AG08396 (cell line): ENCODE measurements at regions not wholly inside any gene's neighbourhood (a gene's known extent, or its start where the extent isn't known, plus 50 kb on each side); places are given as distances from the start of the nearest gene placed in this dataset.

Experiments used
- DNase-seq: peaks from one replicate; pipeline ENCODE4 v3.0.0; 2012; ENCODE audit warnings: low spot score, mixed read lengths

DNA sequence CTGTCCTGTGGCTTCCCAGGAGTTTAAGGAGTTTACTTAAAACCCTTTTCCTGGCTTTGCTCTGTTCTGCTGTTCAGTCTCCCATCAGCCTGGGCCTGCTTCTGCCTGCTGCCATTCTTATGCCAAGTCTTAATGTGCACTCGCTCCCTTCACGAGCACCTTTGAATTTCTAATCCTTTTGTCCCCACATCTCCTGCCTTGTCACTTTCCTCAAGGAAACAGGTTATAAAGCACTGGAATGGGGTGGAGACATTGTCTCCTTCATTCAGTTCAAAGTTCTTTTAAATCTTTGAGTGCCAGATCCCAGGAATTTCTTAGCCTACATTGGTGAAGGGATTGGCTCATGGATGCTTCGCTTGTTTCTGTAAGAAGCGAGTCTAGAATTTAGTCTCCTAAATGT, 87.2 kb upstream of the LIFR start:
- DNase-seq, result no peak

DNA sequence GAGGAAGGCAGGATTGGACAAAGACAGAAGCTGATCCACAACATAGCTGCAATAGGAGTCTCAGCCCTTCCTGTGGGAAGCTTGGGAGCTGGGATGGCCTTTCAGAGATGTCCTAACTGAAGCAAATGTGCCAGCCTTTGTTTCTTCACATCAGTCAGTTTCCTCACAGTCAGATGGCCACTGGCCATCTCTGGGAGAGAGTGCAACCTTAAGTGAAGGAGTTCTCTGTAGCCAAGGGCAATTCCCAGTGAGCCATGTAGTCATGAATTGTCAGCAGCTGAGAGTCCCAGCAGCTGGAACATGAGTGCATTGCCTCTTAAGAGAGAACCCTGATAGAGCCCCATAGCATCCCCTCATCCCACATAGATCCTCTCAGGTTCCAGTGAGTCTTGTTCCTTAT, 89.1 kb upstream of the LIFR start:
- no peak for DNase-seq

DNA sequence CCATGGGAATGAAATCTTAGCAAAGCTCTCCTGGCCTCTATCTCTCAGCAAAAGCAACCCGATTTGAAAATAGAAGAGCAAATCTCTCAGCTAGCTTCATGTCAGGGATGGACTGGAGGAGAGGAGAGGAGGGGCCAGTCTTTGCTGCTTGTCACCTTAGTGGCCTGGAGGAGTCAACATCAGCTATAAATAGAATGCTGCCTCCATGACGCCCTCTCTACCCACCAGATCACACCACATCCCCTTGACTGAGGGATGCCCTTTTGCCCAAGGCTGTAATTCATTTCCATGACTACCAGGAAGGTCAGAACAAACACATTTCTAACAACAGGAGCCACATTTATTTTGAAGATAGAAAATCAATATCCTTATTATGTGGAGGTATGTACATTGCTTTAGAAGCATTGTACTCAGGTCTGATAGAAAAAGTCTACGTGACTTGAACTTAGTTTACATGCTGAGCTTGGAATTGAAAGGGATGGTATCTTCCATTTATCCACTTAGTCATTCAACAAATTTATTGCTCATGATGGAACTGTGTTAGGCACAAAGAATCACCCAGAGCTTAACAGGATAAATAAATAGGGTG, 92.4 kb upstream of the LIFR start:
- DNase-seq, result no peak

DNA sequence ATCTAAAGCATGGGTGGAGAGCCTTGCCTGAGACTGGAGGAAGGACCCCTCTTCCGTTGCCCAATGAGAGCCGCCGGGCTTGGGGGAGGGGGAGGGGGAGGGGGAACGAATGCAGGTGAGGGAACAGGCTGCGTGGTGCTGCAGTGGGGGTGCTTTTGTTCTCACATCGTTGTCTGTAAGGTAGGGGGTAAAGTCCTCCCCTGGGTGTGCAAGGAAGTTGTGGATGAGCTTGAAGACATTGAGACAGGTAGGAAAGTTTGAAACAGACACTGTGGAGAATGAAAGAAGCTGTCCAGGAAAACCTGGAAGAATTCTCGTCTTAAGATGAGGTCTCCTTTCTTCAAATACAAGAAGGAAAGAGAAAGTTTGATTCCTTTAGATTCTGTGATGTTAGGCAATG, 94.1 kb upstream of the LIFR start:
- DNase-seq, result no peak

DNA sequence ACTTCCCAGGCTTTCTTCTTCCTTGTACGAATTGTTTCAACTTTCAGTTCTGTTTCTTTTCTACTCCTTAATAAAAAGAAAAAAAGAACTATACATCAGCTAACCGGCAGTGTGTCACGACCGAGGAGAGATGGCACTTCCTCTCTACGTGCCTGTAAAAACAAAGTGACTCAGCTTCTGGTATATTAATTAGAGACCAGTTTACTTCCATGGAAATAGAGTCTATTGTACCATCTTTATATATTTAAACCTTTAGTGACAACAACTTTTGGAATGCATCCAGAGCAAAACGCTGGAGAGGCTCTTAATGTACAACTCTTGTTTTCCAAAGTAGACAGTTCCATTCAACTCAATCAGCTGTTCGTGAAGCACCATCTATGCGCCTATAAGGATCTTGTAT, 94.5 kb upstream of the LIFR start:
- DNase-seq, result no peak

DNA sequence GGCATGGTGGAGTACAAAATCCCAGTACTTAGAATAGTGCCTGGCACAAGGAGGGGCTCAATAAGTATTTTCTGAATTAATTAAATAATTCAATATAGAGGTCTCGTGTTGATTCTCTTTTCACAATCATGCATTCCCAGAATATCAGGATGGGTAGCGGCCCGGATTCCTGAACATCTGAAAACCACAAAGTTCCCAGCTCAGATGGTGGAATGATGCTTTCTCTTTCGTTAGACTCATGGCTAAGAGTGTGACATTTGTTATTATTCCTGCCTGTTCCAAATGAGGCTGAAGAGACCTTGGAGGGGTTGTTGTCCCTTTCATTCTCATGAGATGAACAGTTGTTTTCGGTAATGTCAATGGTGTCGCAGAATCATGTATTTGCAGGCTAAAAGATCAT, 95.4 kb upstream of the LIFR start:
- no peak for DNase-seq

DNA sequence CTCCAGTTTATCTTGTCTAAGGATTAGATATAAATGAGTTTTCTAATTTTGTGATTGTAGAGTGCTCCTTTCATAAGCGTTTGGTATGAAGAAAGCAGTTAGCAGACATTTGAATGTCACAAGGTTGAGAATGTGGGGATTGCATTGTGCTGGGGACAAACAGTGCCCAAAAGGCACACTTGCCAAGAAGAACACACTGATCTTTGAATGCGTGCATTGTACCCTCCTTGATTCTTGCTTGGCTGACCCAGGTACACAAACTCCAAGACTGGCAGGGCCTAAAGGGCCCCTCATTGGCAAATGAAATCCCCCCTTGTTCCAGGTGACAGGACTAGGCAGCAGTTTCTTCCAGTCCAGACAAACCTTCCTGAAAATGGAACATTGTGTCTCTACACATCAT, 96.9 kb upstream of the LIFR start:
- DNase-seq, result no peak

DNA sequence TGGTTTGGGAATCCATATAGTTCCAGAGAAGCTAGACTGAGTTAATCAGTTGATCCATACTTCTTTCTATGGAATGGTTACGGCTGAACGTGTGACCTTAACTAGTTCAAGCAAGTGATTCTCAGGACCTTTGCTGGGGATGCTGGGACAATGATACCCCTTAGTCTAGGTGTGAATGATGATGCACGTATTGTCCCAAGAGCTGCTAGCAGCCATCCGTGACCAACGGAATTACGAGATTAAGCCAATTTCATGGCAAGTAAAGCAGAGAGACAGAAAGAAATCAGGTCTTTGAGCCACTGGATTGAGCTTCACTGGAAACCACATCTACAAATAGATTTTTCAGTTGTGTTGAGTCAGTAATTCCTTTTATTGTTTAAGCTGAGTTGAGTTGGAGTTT, 99.2 kb upstream of the LIFR start:
- DNase-seq, result no peak

DNA sequence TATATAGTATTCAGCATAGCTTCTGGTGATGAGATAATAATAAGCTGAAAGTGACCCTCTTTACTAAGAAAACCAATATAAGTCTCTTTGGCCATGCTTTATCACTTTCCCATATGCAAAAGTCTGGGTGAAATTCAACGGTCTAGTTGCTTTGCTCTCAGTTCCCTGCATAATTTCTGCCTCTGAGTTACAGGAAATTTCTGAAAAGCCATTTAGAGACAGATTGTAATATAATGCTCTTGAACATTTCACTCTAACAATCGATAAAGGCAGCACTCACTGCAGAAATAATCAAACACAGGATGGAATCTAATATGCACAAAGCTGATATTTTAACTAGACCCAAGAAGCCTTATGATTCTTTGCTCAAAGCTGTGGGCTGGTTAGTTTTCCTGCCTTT, 100.1 kb upstream of the LIFR start:
- DNase-seq, result no peak

DNA sequence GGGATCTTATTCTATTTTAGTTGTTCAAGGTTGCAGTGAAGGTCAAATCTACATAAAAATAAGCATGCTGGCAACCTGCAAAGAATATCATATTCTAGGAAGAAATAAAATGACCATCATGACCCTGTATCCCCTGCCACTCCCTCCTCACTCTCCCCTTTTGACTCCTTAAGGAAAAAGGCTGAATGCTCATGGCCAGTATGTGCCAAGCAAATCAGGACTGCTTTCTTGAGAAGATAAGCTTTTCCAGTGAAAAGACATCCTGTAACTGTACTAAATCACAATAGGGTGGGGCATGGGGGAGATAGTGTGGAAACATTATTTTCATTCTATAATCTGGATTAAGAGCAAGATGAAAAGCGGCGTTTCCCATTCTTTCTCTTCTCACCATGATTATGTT, 100.6 kb upstream of the LIFR start:
- no peak for DNase-seq

DNA sequence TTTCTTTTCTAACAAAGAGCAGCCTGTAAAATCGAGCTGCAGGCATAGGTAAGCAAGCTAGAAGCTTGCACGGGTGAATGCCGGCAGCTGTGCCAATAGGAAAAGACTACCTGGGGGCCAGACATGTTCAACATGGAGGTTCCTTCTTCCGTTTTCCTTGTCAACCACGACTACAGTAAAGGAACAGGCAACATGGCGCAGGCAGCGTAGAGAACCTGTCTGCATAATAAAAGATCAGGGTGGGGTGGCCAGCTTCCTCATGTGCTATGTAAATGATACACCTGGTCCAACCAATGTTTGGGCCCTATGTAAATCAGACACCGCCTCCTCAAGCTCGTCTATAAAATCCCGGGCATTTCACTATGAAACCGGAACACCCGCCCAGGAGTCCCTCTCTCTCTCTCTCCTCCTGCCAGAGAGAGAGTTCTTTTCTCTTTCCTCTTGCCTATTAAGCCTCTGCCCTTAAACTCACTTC, 103.8 kb upstream of the LIFR start:
- no peak for DNase-seq

DNA sequence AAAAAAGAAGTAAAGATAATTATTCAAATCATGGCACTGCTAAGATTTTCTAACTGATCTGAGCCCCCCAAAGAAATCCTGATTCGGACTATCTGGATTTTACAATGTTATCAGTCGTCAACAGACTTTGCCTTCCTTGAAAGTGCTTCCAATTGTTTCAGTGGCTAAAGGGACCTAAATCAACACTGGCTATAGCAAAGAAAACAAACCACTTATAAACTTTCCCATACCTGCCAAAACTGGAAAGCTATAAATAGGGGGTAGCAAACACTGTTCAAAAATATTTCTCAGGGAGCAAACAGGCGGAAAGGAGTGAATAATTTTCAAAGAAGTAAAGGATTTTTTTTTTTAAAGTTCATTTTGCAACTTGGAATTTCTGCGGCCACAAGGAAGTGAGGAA, 105.6 kb upstream of the LIFR start:
- DNase-seq, result no peak

DNA sequence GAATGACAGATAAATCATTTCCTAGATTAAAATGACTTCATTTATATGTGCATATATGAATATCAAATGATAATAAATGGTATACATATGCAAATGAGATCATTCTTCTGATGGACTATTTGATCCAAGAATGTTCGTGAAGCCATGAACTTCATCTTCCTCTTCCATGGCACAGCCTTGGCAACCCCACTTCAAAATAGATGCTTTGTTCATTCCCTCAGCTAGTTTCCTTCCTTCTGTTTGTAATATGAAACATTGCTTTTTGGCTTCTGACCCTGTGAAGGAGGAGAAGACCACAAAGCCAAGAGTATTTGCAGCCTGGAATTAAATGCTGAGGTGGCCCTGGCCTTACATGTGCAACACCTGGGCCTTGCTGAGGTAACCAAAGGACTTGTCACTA, 106.8 kb upstream of the LIFR start:
- DNase-seq, result no peak

DNA sequence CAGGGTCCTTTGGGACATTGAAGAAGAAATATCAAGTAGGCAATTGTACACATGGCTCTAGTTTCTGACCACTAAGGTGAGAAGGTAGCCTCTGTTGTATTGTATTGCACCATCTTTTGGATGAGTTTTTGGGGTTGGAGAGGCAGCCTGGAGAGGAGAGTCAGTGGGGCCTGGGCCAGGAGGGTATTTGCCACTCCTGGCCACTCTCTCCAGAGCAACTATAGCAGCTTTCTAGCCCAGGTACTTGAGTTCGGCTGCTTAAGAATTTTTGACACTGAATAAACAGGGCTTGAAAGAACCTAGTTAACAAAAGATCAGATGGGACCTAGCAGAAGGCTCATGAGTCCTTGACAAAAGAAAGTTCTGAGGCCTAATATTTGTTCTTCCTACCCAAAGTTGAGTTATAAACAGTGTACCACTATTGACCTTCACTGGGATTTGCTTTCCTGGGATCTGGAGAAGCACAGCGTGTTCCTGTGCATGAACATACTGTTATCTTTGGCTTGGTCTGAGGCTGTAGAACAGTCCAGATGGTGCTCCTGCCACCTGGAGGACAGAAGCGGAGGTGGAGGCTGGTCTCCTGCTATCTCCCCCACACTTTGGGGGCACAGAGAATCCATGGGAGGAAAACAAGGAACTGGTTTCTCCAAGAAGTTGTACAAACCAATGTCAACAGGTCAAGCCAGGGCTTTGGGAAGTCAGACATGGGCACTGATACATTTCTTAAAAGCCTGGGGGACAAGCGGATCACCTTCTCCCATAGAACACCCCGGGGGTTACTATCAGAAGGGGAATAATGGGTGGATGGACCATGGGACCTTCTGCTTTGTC, 110.4 kb upstream of the LIFR start:
- peak; percentile 34 for DNase-seq

DNA sequence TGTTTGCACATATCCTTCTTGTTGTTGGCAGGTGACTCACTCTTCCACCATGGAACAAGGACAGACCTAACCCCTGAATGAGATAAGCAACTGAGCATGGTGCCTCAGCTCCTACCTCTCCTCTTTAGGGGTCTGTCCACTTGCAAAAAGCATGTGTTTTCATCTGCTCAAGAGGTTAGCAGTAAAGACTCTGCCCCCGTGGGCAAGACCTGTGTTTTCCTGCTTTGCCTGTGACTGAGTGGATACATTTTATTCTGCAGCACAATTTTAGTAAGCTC, 111.0 kb upstream of the LIFR start:
- no peak for DNase-seq

DNA sequence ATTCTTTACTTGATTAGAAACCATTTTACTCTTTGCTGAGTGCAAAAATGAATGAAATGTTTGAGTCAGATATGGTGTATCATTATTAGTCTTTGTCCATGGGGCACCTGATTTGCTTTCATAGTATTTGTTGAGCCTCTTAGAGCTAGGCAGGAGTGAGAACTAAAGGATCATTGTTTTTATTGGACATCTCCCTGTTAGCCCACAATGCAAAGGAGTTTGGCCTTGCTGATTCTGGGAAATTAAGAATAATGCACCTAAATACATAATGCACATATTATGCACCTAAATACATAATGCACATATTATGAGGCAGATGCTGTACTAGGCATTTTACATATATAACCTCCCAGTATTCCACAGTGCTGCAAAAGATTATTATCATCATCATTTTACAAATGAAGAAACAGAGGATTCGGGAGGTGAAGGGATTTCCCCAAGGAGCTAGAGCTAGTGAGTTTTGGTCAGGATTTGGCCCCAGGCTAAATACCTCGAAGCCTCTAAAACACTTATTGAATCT, 113.0 kb upstream of the LIFR start:
- no peak for DNase-seq

DNA sequence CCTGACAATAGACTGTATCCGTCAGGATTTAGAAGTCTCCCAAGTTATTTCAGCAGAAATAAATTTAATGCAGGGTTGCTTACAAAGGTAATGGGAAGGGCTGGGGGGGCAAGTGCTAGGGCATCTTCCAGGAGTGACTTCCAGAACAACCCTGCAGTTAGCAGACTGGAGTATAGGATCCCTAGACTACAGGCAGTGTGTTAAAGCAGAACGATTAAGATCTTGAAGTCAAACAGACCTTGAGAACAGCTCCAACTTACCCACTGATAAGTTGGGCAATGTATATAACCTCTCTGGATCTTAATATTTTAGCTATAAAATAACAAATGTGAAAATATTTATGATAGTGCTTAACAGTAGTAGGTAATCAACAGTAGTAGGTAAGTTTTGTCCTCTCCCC, 113.6 kb upstream of the LIFR start:
- DNase-seq, result no peak

DNA sequence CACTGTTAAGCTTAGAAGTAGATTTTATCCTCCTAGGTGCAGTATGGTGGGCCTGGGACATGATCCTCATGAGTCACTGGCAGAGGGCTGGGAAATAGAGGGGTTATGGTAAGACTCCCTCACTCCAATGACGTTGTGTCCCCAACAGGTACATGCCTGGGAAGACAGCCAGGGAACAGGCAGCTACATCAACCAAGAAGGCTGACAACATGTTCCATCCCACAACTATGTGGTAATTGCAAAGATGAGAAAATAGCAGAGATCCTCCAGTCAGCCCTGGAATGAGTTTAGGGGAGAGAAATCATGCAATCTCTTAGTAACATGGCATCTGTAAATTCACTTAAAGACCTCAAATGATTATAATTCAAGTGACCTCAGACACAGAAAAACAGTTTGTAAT, 114.4 kb upstream of the LIFR start:
- DNase-seq, result no peak

DNA sequence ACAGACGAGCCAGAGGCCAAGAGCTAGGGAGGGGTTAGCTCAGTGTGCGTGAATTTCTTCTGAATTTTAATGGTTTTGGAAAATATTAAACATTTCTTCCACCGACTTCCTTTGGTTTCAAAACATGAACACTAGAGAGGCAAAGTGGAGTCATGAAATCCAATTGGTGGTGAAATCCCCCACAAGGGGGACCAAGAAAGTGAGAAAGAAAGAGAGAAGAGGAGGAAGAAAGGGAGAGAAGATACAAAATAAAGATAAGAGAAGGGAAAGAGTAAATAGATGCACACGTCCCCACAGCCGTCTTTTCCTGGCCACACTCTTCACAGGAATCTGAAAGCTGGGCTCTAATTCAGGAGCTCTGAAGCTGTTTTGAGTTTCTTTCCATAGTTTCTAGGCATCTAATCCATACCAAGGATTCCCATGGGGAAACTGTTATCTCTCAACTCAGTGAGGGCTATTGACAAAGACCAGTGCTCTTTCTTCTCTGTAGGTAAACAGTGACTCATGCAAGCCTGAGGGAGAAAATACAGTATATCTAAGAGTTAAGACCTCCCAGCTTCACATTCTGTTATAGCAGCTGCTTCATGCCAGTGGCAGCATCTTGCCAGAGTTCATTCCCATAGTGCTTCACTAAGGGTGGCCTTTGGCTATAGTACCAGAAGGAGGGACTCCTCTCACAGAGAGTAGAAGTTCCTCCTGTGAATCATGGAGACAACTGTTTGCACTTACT, 115.8 kb upstream of the LIFR start:
- DNase-seq, result no peak

DNA sequence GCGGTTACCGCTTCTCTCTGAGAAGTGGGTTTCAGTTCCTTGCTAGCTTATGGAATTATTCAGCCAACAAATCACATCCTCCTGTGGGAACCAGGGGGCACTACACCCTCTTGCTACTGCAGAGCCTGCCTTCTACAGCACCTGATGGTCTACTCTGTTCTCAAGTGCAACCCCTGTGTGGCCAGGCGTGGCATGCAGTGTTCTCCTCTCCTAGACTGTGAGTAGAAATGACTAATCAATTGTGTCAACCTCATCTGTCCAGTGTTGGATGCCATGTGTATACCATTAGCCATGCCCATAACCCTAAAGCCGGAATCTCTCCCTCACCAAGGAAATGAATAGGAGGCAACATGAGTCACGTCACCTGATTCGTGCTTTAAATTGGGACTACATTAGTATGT, 117.2 kb upstream of the LIFR start:
- DNase-seq, result no peak

DNA sequence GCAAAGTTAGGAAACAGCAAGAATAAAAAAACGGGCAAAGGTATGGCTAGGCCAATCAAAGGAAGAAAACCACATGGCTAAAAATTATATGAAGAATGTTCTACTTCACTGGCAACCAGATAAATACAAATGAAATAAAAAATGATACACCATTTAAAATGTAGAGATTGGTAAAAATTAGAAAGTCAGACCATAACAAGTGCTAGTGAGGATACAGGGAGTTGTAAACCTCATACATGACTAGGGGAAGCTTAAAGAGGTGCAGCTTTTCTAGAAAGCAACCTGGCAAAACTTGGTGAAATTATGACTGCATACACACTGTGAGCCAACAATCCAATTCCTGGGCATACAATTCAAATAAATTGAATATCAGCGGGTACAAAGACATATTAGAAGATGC, 119.0 kb upstream of the LIFR start:
- DNase-seq, result no peak

DNA sequence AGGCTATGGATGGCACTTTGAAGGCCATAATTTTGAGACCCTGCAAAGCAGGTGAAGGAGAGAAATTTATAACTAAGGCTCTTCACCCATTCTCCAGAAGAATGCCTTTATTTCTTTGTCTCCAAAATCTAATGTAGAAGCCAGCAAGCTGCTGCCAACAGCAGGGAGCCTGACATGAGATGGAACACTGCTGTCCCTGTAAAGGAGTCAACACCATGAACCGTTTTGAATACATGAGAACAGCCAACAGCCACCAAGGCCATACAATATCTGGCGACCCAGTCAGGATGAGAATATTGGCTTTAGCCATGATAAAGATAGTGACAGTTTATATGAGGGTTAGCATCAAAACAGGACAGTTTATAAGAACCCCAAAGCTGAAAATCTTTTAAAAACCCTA, 121.2 kb upstream of the LIFR start:
- no peak for DNase-seq

DNA sequence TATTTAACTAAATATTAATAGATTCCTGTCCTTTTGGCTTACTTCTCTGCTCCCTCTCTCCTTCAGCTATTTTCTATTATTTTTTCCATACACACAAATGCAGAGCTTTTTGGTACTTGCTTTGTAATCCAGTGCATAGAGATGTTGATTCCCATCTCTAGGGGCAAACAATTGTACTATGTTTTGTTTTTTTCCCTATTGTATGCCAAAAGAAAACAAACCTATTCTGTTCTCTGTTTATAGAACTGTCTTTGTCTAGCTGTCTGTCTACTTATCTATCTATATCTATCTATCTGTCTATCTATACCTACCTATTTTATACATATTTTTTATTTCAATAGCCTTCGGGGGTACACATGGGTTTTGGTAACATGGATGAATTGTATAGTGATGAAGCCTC, 121.6 kb upstream of the LIFR start:
- no peak for DNase-seq
